ENCODE measurements at regions not wholly inside any gene's neighbourhood (a gene's known extent, or its start where the extent isn't known, plus 50 kb on each side); places are given as distances from the start of the nearest gene placed in this dataset.

- TF ChIP-seq CTCF (conservative IDR thresholded peaks at IDR 0.05; ENCODE audit: low read depth, low read length): no peak
- no peak for TF ChIP-seq EZH2 (IDR thresholded peaks at IDR 0.05; ENCODE audit: borderline replicate concordance, low read depth, low read length, poor library complexity, severe bottlenecking)
Measured at GRCh38 chr3:59503441-59503840, 453.6 kb upstream of the CFAP20DC start.
